ENCODE measurements at regions not wholly inside any gene's neighbourhood (a gene's known extent, or its start where the extent isn't known, plus 50 kb on each side); places are given as distances from the start of the nearest gene placed in this dataset.
A peak's percentile ranks its signal among the peaks of the same experiment; 100 is the strongest.

DNA sequence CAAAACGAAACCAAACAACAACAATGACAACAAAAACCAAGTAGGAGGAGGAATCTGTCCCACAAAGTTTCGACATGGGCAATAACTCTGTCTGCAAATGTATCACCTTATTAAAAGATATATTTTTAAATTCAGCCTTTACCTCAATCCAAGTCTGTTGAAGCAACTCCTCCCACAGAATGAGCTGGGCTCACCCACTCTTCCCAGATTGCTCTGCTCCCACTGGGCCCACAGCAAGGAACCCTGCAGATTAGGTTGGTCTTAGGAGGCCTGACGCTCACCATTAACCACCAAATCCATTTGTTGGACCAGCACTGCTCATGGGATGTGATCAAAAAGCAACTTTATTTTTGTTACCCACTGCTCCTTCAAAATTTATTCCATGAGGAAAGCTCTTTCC lies 114.7 kb upstream of the CDC42BPA start:
- intact Hi-C loops (cut with DNase I), result loop anchor here in 2 of 4 donors (10.0 kb wide), 3 partner anchors 108 to 298 kb away; partner anchors contain the start of gene CDC42BPA (in 1 of the 2)
- ATAC-seq (no peak), DNase-seq (no peak)
- Histone ChIP-seq H3K4me3 (ENCODE audit: low read length) (no peak overlapping the region), H3K9me3 (ENCODE audit: control insufficient read depth, low read length) (no peaks in the 10 kb centered on the region), H3K4me1 (ENCODE audit: control insufficient read depth, insufficient read depth, low read length) (peaks cover 13% of the 10 kb centered on the region), H3K27me3 (ENCODE audit: control insufficient read depth, insufficient read depth) (no peaks in the 10 kb centered on the region), H3K27ac (ENCODE audit: low read length) (no peak overlapping the region)
- WGBS, result 92% methylated on average over 3 of the region's 3 CpGs

DNA sequence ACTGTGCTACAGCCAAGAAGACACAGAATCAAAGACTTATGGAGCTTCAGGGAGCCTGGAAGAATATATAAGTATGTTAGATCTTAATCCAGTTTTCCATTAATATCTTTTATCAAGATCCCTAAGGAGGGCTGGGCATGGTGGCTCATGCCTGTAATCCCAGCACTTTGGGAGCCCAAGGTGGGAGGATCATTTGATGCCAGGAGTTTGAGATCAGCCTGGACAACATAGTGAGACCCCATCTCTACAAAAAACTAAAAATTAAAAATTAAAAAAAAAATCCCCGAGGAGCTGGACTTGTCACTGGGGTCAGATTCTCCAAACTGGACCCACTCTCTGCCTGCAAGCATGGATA lies 113.9 kb upstream of the CDC42BPA start:
- Histone ChIP-seq H3K9me3 (ENCODE audit: control insufficient read depth, low read length) (no peaks in the 10 kb centered on the region), H3K4me1 (ENCODE audit: control insufficient read depth, insufficient read depth, low read length) (peaks cover 13% of the 10 kb centered on the region), H3K27me3 (ENCODE audit: control insufficient read depth, insufficient read depth) (no peaks in the 10 kb centered on the region), H3K4me3 (ENCODE audit: low read length) (no peak overlapping the region), H3K27ac (ENCODE audit: low read length) (no peak overlapping the region)
- ATAC-seq (no peak), DNase-seq (no peak)
- 94% methylated on average over 1 of the region's 1 CpG for WGBS
- intact Hi-C loops (cut with DNase I), result loop anchor here in 2 of 4 donors (10.0 kb wide), 3 partner anchors 107 to 297 kb away; partner anchors contain the start of gene CDC42BPA (in 1 of the 2)

DNA sequence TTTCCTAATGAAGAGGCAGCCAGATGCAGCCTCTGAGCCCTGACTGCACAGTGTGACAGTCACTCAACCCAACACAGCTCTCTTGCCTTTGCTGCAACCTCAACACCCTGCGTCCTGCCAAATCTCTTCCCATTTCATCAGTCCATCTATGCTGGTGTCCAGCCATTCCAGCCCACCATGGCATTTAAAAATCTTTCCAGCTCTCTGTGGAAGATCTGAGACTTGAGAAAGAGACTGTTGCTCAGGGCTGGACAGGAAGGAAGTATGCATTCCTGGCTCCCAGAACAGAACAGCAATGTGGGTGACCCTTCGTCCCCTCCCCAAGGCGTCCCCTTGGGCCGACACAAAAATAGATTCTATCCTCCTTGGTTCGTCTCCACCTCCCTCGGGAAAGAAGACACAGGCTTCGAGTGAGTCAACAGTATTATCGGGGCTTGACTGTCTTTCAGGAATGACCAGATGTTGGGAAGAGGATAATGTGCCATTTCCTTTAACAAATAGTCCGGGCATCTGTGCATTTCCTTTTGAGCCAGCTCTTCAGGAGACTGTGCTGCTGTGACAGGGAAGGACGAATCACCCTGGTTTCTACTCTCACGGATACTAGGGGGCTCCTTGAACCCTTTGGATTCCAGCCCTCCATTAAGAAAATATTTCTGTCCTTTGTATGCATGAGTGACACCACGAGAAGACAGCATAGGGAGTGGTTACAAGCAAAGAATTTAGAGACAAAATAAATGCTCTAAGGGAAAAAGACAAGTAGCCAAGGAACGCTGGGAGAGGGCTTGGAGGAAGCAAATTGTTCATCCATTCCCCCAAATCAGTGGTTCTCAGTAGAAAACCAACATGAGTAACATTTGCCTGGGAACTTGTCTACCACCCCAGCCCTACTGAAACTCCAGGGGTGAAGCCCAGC lies 111.4 kb upstream of the CDC42BPA start:
- WGBS, result 37% methylated on average over 13 of the region's 13 CpGs
- H3K27me3 ChIP-seq (ENCODE audit: control insufficient read depth, insufficient read depth), result no peaks in the 10 kb centered on the region
- H3K9me3 ChIP-seq (ENCODE audit: control insufficient read depth, low read length), result no peaks in the 10 kb centered on the region
- ATAC-seq (peak; percentile 33 to 51), DNase-seq (no peak)
- peaks cover 13% of the 10 kb centered on the region for H3K4me1 ChIP-seq (ENCODE audit: control insufficient read depth, insufficient read depth, low read length)
- H3K4me3 ChIP-seq (ENCODE audit: low read length), result no peak overlapping the region
- peak overlapping the region; percentile 42 for H3K27ac ChIP-seq (ENCODE audit: low read length)
- intact Hi-C loops (cut with DNase I), result loop anchor here in 3 of 4 donors (10.0 kb wide), 4 partner anchors 65 to 295 kb away; partner anchors contain the start of gene CDC42BPA (in 1 of the 3)

DNA sequence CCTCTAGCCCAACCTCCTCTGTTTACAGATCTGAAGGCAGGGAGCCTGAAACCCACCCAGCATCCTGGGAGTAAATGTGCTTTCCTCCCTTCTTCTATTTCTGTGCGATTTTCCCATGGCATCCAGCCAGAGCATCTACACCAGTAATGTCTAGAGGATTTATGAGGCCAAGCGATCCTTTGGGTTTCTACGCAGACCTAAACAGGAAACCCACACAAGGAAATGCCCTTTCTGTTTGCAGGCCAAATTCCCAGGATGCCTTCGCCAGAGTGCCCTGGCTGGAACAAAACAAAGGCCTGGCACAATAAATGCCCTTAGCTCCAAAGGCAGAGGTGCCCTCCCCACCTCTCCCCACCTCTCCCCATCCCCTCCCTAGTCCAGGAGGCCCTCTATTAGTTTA lies 110.5 kb upstream of the CDC42BPA start:
- Histone ChIP-seq H3K4me1 (ENCODE audit: control insufficient read depth, insufficient read depth, low read length) (peaks cover 13% of the 10 kb centered on the region), H3K27ac (ENCODE audit: low read length) (no peak overlapping the region), H3K9me3 (ENCODE audit: control insufficient read depth, low read length) (no peaks in the 10 kb centered on the region), H3K27me3 (ENCODE audit: control insufficient read depth, insufficient read depth) (no peaks in the 10 kb centered on the region), H3K4me3 (ENCODE audit: low read length) (no peak overlapping the region)
- intact Hi-C loops (cut with DNase I), result loop anchor here in 2 of 4 donors (10.0 kb wide), 2 partner anchors 64 to 104 kb away; no protein-coding TSS in a partner anchor
- no peak for DNase-seq
- 24% methylated on average over 4 of the region's 4 CpGs for WGBS
- ATAC-seq, result peak in 1 of 2 donors; percentile 34

DNA sequence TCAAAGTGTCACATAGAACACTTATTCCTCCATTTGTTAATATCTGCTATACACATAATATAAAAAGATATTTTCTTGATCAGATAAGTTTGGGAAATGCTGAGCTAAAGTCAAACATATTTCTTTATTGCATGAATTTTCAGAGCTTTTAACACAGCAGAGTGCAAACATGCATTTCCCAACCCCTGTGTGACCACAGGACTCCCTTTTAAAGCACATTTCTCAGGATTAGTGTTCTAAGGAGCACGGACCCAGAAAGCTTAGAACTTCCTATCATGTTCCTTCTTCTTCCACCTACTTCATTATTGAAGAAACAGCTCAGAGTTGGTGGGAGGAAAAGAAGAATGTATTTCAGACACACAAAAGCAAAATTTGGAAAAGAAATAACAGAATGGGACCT lies 109.1 kb upstream of the CDC42BPA start:
- ATAC-seq (no peak), DNase-seq (no peak)
- intact Hi-C loops (cut with DNase I), result loop anchor here in 2 of 4 donors (10.0 kb wide), 2 partner anchors 63 to 103 kb away; no protein-coding TSS in a partner anchor
- H3K4me1 ChIP-seq (ENCODE audit: control insufficient read depth, insufficient read depth, low read length), result peaks cover 13% of the 10 kb centered on the region
- WGBS, result 84% methylated on average over 1 of the region's 1 CpG
- H3K27me3 ChIP-seq (ENCODE audit: control insufficient read depth, insufficient read depth), result no peaks in the 10 kb centered on the region
- H3K4me3 ChIP-seq (ENCODE audit: low read length), result no peak overlapping the region
- H3K27ac ChIP-seq (ENCODE audit: low read length), result no peak overlapping the region
- no peaks in the 10 kb centered on the region for H3K9me3 ChIP-seq (ENCODE audit: control insufficient read depth, low read length)

DNA sequence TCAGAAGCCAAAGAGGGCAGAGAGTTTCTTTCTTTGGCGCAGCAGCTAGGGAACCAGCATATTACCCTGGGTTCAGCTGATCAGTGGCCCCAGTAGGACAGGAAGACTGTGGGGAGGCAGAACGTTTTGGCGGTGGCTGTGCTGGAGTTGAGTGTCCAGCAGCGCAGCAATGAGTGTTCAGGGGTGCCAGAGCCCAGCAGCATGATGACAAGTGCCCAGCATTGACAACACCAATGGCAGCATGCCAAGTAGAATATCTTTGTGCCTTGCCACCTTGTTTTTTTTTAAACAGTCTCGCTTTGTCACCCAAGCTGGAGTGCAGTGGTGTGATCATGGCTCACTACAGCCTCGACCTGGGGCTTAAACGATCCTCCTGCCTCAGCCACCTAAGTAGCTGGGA lies 106.7 kb upstream of the CDC42BPA start:
- ATAC-seq, result peak in 1 of 2 donors; percentile 37
- 75% methylated on average over 7 of the region's 7 CpGs for WGBS

DNA sequence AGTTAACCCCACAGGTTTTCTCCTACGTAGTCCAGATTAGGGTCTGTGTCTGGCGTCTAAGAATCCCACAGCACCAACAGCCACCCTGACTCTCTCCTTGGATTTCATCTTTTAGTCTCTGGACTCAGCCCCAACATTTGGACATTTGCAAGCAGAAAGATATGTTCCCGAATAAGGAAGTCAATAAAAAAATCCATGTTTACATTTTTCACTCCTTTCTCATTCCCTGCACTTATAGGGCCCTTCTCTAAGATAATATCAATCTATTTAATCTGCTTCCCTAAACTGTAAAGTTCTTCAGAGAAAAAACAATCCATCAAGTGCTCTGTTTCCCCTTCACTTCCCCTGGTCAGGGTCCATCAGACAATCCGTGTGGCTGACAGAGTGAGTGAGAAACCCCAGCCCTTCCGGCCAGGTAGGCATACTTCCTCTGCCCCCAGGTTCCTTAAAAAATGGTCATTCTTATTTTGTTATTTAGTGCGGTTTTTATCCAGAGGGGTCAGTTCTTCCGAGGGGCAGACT lies 105.9 kb upstream of the CDC42BPA start:
- intact Hi-C loops (cut with DNase I), result loop anchor here in 2 of 4 donors (10.0 kb wide), 2 partner anchors 59 to 99 kb away; no protein-coding TSS in a partner anchor
- no peak for DNase-seq
- 76% methylated on average over 7 of the region's 7 CpGs for WGBS

More for the DNA sequence above, 106.7 kb upstream of the CDC42BPA start:
- intact Hi-C loops (cut with DNase I), result loop anchor here in 2 of 4 donors (10.0 kb wide), 2 partner anchors 60 to 100 kb away; no protein-coding TSS in a partner anchor
- Histone ChIP-seq H3K4me3 (ENCODE audit: low read length) (no peak overlapping the region), H3K4me1 (ENCODE audit: control insufficient read depth, insufficient read depth, low read length) (peaks cover 13% of the 10 kb centered on the region), H3K9me3 (ENCODE audit: control insufficient read depth, low read length) (no peaks in the 10 kb centered on the region), H3K27me3 (ENCODE audit: control insufficient read depth, insufficient read depth) (no peaks in the 10 kb centered on the region), H3K27ac (ENCODE audit: low read length) (no peak overlapping the region)
- DNase-seq, result no peak

DNA sequence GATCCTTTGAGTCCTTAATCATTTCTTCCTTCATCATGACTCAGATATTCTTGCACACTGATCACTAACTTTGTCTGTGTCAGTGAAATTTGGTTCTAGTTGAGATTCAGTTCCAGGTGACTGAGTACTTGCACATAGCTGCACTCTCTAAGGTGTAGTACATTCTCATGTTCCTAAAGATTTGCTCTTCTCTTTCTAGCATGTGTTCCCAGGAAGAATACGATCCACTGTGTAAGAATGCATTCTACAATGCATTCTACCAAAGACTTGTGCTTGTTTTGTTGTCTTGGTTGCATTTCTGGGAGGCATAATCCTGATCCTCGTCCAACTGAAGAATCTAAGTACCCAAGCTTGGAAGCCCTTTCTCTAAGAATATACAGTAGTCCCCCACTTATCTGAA lies 104.3 kb upstream of the CDC42BPA start:
- Histone ChIP-seq H3K9me3 (ENCODE audit: control insufficient read depth, low read length) (no peaks in the 10 kb centered on the region), H3K27ac (ENCODE audit: low read length) (no peak overlapping the region), H3K4me1 (ENCODE audit: control insufficient read depth, insufficient read depth, low read length) (no peaks in the 10 kb centered on the region), H3K27me3 (ENCODE audit: control insufficient read depth, insufficient read depth) (no peaks in the 10 kb centered on the region), H3K4me3 (ENCODE audit: low read length) (no peak overlapping the region)
- 86% methylated on average over 2 of the region's 2 CpGs for WGBS
- DNase-seq (no peak), ATAC-seq (no peak)
- intact Hi-C loops (cut with DNase I), result loop anchor here in 2 of 4 donors (10.0 kb wide), 2 partner anchors 58 to 98 kb away; no protein-coding TSS in a partner anchor

More for the DNA sequence above, 105.9 kb upstream of the CDC42BPA start:
- no peak overlapping the region for H3K27ac ChIP-seq (ENCODE audit: low read length)
- no peaks in the 10 kb centered on the region for H3K9me3 ChIP-seq (ENCODE audit: control insufficient read depth, low read length)
- H3K4me3 ChIP-seq (ENCODE audit: low read length), result no peak overlapping the region
- H3K4me1 ChIP-seq (ENCODE audit: control insufficient read depth, insufficient read depth, low read length), result peaks cover 6% of the 10 kb centered on the region
- no peak for ATAC-seq
- H3K27me3 ChIP-seq (ENCODE audit: control insufficient read depth, insufficient read depth), result no peaks in the 10 kb centered on the region

DNA sequence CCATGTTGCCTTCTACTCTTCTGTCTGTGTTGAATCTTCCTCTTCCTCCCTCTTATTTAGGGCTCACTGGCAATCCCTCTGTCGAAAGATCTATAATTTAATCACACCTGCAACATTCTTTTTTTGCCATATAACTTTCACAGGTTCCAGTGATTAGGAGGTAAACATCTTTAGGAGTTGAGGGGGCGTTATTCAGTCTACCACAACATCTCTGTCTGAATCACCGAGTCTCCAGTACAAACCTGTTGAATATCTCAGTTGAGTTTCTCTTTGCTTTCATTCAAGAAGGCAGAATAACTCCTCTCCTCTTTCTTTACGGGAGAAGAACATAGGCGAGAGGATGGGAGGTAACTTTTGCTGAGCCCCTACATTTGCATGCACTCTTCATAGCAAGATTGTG lies 101.9 kb upstream of the CDC42BPA start:
- intact Hi-C loops (cut with DNase I), result loop anchor here in 2 of 4 donors (10.0 kb wide), 2 partner anchors 55 to 95 kb away; no protein-coding TSS in a partner anchor

DNA sequence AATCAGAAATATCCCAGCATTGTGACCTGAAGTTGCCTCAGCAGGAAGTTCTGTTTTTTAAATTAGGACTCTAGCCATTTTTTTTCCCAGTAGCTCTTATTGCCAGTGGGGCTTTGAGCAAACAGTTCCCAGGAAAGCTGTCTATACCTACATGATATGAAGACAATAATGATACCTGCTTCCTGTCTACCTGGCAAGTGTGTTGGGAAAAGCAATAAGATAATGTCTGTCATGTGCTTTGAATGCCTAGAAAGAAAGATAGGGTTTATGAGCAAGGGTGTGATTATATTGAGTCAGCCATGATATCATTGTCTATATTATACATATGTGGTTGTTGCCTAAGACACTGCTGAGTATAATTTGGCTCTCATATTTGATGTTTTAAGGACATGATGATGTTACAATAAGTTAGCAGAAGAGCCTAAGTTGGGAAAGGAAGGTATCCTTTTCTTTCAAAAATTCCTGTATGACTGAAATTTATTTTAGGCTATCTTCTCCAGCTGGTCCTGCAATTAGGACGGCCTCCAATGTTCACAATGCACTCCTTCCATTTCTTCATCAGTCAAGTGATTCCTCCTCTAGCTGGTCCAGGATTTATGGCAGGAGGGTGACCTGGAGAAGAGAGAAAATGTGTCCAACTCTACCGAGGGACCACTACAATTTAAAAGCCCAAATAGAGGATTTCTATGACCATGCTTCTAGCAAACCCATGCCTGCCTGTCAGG lies 99.6 kb upstream of the CDC42BPA start:
- Histone ChIP-seq H3K4me3 (ENCODE audit: low read length) (no peak overlapping the region), H3K27me3 (ENCODE audit: control insufficient read depth, insufficient read depth) (no peaks in the 10 kb centered on the region), H3K4me1 (ENCODE audit: control insufficient read depth, insufficient read depth, low read length) (no peaks in the 10 kb centered on the region), H3K9me3 (ENCODE audit: control insufficient read depth, low read length) (no peaks in the 10 kb centered on the region), H3K27ac (ENCODE audit: low read length) (no peak overlapping the region)
- no peak for DNase-seq
- 68% methylated on average over 2 of the region's 2 CpGs for WGBS
- intact Hi-C loops (cut with DNase I), result no loop called here
- ATAC-seq, result no peak

More for the DNA sequence above, 101.9 kb upstream of the CDC42BPA start:
- WGBS, result 92% methylated on average over 5 of the region's 5 CpGs
- no peak for ATAC-seq
- Histone ChIP-seq H3K27me3 (ENCODE audit: control insufficient read depth, insufficient read depth) (no peaks in the 10 kb centered on the region), H3K9me3 (ENCODE audit: control insufficient read depth, low read length) (no peaks in the 10 kb centered on the region), H3K27ac (ENCODE audit: low read length) (no peak overlapping the region), H3K4me3 (ENCODE audit: low read length) (no peak overlapping the region), H3K4me1 (ENCODE audit: control insufficient read depth, insufficient read depth, low read length) (no peaks in the 10 kb centered on the region)
- no peak for DNase-seq

Measured in right cardiac atrium (tissue), 5 donors.